ENCODE measurements at regions not wholly inside any gene's neighbourhood (a gene's known extent, or its start where the extent isn't known, plus 50 kb on each side); places are given as distances from the start of the nearest gene placed in this dataset.

DNA sequence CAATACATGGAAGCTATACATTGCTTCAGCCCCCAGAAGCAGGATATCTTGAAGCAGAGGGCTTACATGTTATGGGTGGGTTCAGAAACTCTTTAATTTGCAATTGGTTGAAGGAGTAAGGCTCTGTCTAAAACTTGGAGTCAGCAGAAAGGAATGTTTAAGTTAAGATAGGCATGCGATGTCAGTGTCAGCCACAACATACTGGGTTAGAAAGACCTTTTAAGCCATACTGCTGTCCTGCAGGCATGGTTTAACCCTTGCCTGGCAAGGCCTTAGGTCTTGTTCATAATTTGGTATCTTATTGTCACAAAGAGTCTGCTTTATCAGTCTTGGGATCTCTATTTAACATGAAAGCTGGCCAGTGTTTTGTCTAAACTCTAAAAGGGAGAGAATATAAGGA lies 1619.6 kb upstream of the WWC1 start:
- Histone ChIP-seq H3K4me1 (ENCODE audit: insufficient read depth) (no peaks in the 10 kb centered on the region), H3K27ac (ENCODE audit: low read depth) (no peak overlapping the region), H3K36me3 (ENCODE audit: insufficient read depth) (no peaks in the 10 kb centered on the region), H3K4me3 (ENCODE audit: low read depth, low read length) (no peak overlapping the region)
- 48% methylated on average over 1 of the region's 1 CpG for WGBS
- no peak for DNase-seq (ENCODE audit: extremely low spot score)

DNA sequence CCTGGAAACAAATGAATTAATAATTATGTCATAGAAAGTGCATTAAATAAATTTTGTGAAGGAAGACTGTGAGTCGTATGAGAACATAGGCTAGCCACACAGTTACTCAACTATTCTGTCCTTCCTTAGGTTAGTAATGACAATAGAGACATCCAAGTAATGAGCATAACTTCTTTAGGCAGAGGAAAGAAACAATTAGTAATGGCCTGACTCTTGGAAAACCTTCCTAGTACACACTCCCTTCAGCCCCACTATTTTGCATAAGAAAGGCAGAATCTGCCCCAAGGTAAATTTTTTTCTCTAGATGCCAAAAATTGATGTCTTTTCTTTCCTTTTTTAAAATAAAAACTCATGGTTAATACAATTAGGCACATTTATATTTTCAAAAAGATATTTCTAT lies 1619.0 kb upstream of the WWC1 start:
- no peak overlapping the region for H3K4me3 ChIP-seq (ENCODE audit: low read depth, low read length)
- H3K4me1 ChIP-seq (ENCODE audit: insufficient read depth) = no peaks in the 10 kb centered on the region
- 74% methylated on average over 1 of the region's 1 CpG for WGBS
- no peaks in the 10 kb centered on the region for H3K36me3 ChIP-seq (ENCODE audit: insufficient read depth)
- DNase-seq (ENCODE audit: extremely low spot score) = no peak
- no peak overlapping the region for H3K27ac ChIP-seq (ENCODE audit: low read depth)

DNA sequence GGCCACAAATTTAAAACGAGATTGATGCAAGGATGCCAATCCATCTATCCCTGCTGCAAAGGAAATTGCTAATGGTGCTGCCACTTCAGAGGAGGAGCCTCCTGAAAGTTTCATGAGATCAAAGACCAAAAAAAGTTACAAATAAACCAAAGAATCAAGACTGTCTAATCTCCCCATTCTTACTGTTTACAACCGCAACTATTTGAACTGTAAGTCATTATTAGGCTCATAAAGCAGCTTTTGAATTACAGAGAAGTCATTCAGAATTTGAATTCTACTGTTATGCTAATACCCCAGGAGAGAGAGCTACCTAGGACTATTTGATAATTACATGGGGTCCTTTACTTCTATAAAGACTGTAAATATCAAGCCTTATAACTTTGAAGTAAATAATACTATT lies 1613.6 kb upstream of the WWC1 start:
- H3K27ac ChIP-seq (ENCODE audit: low read depth) = no peak overlapping the region
- DNase-seq (ENCODE audit: extremely low spot score) = no peak
- 35% methylated on average over 2 of the region's 2 CpGs for WGBS
- no peaks in the 10 kb centered on the region for H3K36me3 ChIP-seq (ENCODE audit: insufficient read depth)
- H3K4me3 ChIP-seq (ENCODE audit: low read depth, low read length) = no peak overlapping the region
- no peaks in the 10 kb centered on the region for H3K4me1 ChIP-seq (ENCODE audit: insufficient read depth)

DNA sequence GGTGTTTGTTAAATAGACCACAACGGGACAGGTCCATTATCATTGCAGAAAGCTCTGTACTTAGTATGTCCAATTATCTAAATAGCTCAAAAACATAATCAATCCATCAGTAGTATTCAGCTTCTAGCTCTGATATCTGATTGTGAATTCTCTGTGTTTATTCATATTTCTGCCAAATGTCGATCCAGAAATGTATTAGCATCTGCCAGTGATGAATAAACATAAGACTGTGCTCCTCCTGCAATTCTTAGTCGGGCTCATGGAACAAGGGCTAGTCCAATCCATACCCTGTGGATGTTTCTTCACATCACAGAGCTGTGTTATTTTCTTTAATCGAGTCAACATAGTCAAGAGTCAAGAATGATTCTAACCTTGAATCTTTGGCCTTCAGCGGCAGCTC lies 1612.1 kb upstream of the WWC1 start:
- WGBS = 74% methylated on average over 5 of the region's 5 CpGs
- H3K36me3 ChIP-seq (ENCODE audit: insufficient read depth) = no peaks in the 10 kb centered on the region
- no peaks in the 10 kb centered on the region for H3K4me1 ChIP-seq (ENCODE audit: insufficient read depth)
- H3K27ac ChIP-seq (ENCODE audit: low read depth) = no peak overlapping the region
- no peak for DNase-seq (ENCODE audit: extremely low spot score)
- no peak overlapping the region for H3K4me3 ChIP-seq (ENCODE audit: low read depth, low read length)

DNA sequence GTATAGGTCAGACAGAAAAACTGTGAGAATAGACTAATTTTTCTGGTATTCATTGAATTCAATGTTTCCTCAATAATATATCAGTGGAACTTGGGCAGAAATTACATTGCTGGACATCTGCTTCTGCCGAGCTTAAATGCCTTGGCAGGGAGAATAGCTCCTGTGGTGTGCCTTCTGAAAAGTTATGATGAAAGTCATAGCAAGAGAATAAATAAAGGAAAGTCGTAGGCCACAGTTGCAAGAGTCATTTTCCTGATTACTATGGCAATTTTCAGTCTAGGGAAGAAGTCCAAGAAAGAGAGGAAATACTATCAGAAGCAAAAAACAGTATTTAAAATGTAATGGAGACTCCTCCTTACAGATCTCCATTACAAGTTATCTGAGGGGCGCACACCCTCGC lies 1596.1 kb upstream of the WWC1 start:
- no peak for DNase-seq (ENCODE audit: extremely low spot score)
- 75% methylated on average over 4 of the region's 4 CpGs for WGBS
- H3K36me3 ChIP-seq (ENCODE audit: insufficient read depth) = no peaks in the 10 kb centered on the region

DNA sequence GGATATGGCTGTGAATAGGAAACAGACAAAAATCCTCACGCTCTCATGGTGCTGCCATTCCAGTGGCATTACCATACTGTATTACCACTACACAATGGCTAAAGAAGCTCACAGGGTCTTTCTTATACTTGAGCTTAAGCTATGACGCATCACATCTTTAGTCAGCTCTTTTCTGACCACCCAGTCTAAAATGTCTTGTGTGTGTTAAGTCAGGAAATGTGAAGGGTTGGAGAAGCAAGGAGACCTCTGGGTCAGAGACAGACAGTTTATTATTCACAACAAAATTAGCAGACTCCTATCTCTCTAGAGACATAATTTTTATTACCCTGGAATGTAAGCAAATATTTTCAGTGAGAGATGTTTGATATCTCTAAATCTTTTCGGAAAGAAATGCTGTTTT lies 1583.2 kb upstream of the WWC1 start:
- Histone ChIP-seq H3K4me3 (ENCODE audit: low read depth, low read length) (no peak overlapping the region), H3K27ac (ENCODE audit: low read depth) (no peak overlapping the region), H3K36me3 (ENCODE audit: insufficient read depth) (no peaks in the 10 kb centered on the region), H3K4me1 (ENCODE audit: insufficient read depth) (no peaks in the 10 kb centered on the region)
- 63% methylated on average over 3 of the region's 3 CpGs for WGBS
- DNase-seq (ENCODE audit: extremely low spot score) = no peak

More for the DNA sequence above, 1596.1 kb upstream of the WWC1 start:
- no peak overlapping the region for H3K4me3 ChIP-seq (ENCODE audit: low read depth, low read length)
- H3K27ac ChIP-seq (ENCODE audit: low read depth) = no peak overlapping the region
- no peaks in the 10 kb centered on the region for H3K4me1 ChIP-seq (ENCODE audit: insufficient read depth)

DNA sequence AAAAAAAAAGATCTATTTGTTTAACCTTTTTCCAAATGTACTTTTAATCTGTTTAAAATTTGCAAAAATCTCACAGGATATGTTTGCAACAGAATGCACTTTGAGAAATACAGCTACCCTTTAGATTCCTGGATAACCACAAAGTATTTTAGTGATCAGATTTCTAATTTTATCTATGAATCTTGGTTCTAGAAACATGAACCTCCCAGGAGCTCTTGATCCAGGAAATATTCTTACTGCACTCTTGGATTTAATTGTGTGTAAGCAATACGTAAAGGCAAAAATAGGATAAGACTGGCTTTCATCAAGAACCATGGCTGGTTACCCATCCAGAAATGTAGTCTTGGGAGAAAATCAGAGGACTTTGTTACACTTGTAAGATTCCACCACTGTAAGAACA lies 1581.8 kb upstream of the WWC1 start:
- Histone ChIP-seq H3K4me1 (ENCODE audit: insufficient read depth) (no peaks in the 10 kb centered on the region), H3K27ac (ENCODE audit: low read depth) (no peak overlapping the region), H3K4me3 (ENCODE audit: low read depth, low read length) (no peak overlapping the region), H3K36me3 (ENCODE audit: insufficient read depth) (no peaks in the 10 kb centered on the region)
- DNase-seq (ENCODE audit: extremely low spot score) = no peak
- 74% methylated on average over 1 of the region's 1 CpG for WGBS

DNA sequence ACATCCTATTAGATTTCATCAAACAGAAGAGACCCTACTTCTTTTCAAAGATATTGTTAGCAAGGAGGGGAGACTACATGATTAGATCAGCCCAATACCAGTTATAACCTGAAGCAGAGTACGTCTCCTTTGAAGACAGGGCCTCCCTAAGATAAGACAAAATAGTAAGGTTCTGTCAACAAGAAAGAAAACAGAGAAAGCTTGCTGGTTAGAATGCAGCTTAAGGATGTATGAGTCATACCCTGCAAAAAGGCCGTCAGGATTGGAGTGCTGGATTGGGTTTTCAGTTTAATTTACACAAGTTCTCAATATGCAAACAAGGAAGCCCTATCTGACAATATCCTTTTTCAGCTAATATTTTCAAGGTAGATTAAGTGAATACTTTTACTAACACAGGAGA lies 1581.2 kb upstream of the WWC1 start:
- Histone ChIP-seq H3K4me1 (ENCODE audit: insufficient read depth) (no peaks in the 10 kb centered on the region), H3K4me3 (ENCODE audit: low read depth, low read length) (no peak overlapping the region), H3K27ac (ENCODE audit: low read depth) (no peak overlapping the region), H3K36me3 (ENCODE audit: insufficient read depth) (no peaks in the 10 kb centered on the region)
- 55% methylated on average over 2 of the region's 2 CpGs for WGBS
- no peak for DNase-seq (ENCODE audit: extremely low spot score)

DNA sequence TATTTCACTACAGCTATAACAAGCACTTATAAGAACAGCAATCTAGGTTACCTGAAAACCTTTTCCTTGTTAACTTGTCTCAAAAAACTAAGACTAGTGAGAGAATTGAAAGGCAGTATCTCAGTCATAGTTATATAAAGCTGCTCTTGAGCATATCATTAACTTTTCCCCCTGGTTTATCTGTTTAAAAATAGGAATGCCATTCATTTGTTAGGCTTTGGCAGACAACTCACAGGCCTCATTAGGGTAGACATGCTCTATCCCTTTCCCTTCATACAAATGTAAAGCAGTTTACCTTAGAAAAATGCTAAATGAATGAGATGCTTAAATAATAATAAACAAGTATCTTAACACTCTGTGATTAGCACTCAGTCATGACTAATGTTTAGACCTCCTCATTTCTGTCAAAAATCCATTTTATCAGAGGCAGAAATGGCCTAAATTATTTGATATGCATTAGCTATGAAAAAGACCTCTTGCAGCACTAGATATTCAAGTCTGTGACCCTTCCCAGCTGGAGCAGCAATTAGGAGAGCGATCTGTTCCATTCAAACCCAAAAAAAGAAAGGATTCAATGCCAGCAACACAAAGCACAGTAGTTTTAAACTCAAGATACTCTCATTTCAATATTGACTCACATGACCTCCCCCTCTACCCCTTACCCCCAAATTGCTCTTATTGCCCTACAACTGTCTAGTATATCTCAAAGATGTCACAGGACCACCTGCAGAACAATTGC lies 1578.8 kb upstream of the WWC1 start:
- no peak overlapping the region for H3K4me3 ChIP-seq (ENCODE audit: low read depth, low read length)
- no peaks in the 10 kb centered on the region for H3K4me1 ChIP-seq (ENCODE audit: insufficient read depth)
- H3K27ac ChIP-seq (ENCODE audit: low read depth) = no peak overlapping the region
- 77% methylated on average over 1 of the region's 1 CpG for WGBS
- no peaks in the 10 kb centered on the region for H3K36me3 ChIP-seq (ENCODE audit: insufficient read depth)
- no peak for DNase-seq (ENCODE audit: extremely low spot score)

DNA sequence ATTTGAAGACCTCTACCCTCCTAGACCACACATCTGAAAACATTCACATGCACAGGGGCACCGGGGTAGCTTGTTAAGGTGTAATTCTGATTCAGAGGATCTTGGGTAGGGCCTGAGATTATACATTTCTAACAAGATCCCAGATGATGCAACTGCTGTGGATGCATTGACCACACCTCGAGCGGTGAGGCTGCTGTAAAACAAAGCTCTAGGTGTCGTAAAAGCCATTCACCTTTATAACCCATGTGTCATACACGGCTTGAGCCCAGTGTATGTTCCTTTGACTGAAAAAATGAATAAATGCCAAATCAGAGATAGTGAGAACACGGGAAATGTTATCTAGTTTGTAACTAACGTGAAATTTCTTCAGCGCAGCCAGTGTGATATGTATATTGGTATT lies 1578.2 kb upstream of the WWC1 start:
- no peak overlapping the region for H3K27ac ChIP-seq (ENCODE audit: low read depth)
- WGBS = 80% methylated on average over 8 of the region's 8 CpGs
- no peaks in the 10 kb centered on the region for H3K36me3 ChIP-seq (ENCODE audit: insufficient read depth)
- no peaks in the 10 kb centered on the region for H3K4me1 ChIP-seq (ENCODE audit: insufficient read depth)
- DNase-seq (ENCODE audit: extremely low spot score) = no peak
- H3K4me3 ChIP-seq (ENCODE audit: low read depth, low read length) = no peak overlapping the region

DNA sequence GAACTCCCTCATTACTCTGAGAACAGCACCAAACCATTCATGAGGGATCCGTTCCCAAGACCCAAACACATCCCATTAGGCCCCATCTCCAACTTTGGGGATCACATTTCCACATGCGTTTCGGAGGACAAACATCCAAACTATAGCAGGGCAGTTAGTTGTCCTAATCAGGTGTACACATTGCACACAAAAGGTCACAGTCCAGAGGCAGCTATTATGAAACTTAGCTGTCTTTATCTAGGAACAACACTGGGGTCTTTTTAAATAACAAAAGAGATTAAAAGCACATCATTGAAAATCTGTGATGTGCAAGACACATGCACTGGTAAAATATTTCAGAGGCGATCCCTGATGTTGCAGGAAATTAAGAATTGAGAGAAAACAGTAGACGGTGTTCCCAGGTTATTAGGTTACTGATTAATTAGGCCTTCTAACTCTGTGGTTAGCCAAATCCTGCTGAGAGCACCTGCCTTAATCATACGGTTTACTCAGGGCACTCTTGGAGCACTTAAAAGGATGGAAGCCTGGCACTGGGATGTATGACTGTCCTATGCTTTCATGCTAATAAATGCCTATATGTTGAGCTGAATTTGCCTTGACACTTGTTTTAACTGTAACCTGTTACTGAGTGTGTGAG lies 1574.5 kb upstream of the WWC1 start:
- Histone ChIP-seq H3K27ac (ENCODE audit: low read depth) (no peak overlapping the region), H3K4me1 (ENCODE audit: insufficient read depth) (no peaks in the 10 kb centered on the region), H3K36me3 (ENCODE audit: insufficient read depth) (no peaks in the 10 kb centered on the region), H3K4me3 (ENCODE audit: low read depth, low read length) (no peak overlapping the region)
- no peak for DNase-seq (ENCODE audit: extremely low spot score)
- 81% methylated on average over 6 of the region's 6 CpGs for WGBS

DNA sequence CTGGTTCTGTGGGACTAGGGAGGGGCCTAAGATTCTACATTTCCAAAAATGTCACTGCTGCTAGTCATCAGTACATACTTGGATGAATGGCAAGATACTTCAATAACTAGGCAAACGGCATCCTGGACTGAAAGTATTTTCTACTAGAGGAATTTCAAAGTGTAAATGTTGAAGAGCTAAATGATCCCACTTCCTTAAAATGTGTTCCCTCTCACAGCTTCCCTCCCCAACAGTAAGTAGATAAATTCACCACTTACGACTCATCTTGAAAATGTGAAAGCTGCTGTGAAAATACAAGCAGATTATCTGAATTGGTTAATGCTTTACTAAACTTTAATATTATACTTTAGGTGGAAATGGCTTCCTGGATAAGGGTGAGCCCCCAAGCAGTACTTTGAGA lies 1571.5 kb upstream of the WWC1 start:
- WGBS = 79% methylated on average over 2 of the region's 2 CpGs
- Histone ChIP-seq H3K27ac (ENCODE audit: low read depth) (no peak overlapping the region), H3K4me1 (ENCODE audit: insufficient read depth) (no peaks in the 10 kb centered on the region), H3K4me3 (ENCODE audit: low read depth, low read length) (no peak overlapping the region), H3K36me3 (ENCODE audit: insufficient read depth) (no peaks in the 10 kb centered on the region)
- no peak for DNase-seq (ENCODE audit: extremely low spot score)

DNA sequence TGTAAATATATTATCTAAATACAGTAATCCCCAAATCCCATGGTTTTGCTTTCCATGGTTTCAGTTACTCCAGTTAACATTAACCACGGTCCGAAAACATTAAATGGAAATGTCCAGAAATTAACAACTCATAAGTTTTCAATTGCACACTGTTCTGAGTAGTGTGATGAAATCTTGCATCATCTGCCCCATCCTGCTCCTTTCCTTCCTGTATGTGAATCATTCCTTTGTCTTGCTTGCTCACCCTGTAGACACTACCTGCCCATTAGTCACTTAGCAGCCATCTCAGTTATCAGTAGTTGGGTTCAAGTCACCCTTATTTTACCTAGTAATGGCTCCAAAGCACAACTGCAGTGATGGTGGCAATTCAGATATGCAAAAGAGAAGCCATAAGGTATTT lies 1568.5 kb upstream of the WWC1 start:
- Histone ChIP-seq H3K27ac (ENCODE audit: low read depth) (no peak overlapping the region), H3K36me3 (ENCODE audit: insufficient read depth) (no peaks in the 10 kb centered on the region), H3K4me1 (ENCODE audit: insufficient read depth) (no peaks in the 10 kb centered on the region), H3K4me3 (ENCODE audit: low read depth, low read length) (no peak overlapping the region)
- 83% methylated on average over 2 of the region's 2 CpGs for WGBS
- DNase-seq (ENCODE audit: extremely low spot score) = no peak

DNA sequence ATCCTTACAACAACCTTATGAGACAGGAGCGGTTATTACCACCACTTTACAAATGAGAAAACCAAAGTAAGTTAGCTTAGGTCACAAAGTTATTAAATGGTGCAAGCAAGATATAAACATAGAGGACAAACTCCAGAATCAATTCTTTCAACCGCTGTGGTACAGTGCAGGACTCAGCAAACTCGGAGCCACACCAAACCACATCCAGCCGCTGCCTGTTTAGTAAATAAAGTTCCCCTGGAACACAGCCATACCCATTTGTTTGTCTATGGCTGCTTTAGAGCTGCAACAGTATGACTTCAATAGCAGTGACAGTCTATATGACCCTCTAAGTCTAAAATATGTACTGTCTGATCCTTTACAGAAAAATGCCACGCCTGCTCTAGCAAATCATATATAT lies 1567.2 kb upstream of the WWC1 start:
- WGBS = 65% methylated on average over 5 of the region's 5 CpGs
- Histone ChIP-seq H3K4me1 (ENCODE audit: insufficient read depth) (no peaks in the 10 kb centered on the region), H3K36me3 (ENCODE audit: insufficient read depth) (no peaks in the 10 kb centered on the region), H3K27ac (ENCODE audit: low read depth) (no peak overlapping the region), H3K4me3 (ENCODE audit: low read depth, low read length) (no peak overlapping the region)
- DNase-seq (ENCODE audit: extremely low spot score) = no peak
